ENCODE measurements at regions not wholly inside any gene's neighbourhood (a gene's known extent, or its start where the extent isn't known, plus 50 kb on each side); places are given as distances from the start of the nearest gene placed in this dataset.

DNA sequence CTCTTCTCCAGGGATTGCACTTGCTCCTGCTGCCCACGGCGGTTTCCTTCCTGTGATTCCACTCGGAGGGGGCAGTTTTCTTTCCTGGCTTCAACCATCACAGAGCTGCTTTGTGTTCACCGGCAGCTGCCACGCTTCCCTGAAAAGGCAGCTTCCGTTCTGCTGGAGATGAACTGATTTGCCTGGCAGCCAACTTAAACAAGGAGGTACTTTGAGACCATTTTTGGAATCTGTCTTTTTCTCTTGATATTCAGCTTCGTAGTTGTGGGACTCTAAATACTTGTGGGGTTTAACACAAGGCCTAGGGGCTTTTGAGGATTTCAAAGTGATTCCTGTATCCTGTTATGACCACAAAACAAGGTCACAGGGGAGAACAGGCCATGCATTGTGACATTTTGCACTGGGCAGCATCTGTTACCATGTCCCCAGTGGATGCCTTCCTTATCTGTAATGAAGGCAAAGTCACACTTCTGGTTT lies 192.0 kb downstream of the MTRR start:
- no peak overlapping the region for H3K27ac ChIP-seq (ENCODE audit: low read depth in 1 of 2, low read length in 1 of 2)
- no peak overlapping the region for H3K4me3 ChIP-seq
- peaks cover 0 to 3% (median 3%) of the 10 kb centered on the region in 3 donors for H3K27me3 ChIP-seq (ENCODE audit: control insufficient read depth in 3 of 3, insufficient read depth in 3 of 3, low read length in 2 of 3)
- H3K4me1 ChIP-seq (ENCODE audit: control insufficient read depth in 5 of 5, insufficient read depth in 5 of 5, low read length in 5 of 5), result peaks cover 0 to 8% (median 2%) of the 10 kb centered on the region in 5 donors
- WGBS, 2 donors, result 21 to 29% methylated on average over 7 of the region's 7 CpGs
- ATAC-seq (ENCODE audit: insufficient read depth, low FRiP score) (no peak), DNase-seq (peak in 1 of 3 donors; percentile 7)
- no peaks in the 10 kb centered on the region for H3K36me3 ChIP-seq (ENCODE audit: control insufficient read depth in 4 of 4, insufficient read depth in 4 of 4, low read length in 4 of 4)
- no peaks in the 10 kb centered on the region for H3K9me3 ChIP-seq (ENCODE audit: control insufficient read depth in 4 of 4, insufficient read depth in 3 of 4, low read length in 3 of 4)
- no peak overlapping the region for H3K9ac ChIP-seq (ENCODE audit: insufficient read depth in 1 of 2, low read length in 2 of 2)
- TF ChIP-seq, protein P1, sequence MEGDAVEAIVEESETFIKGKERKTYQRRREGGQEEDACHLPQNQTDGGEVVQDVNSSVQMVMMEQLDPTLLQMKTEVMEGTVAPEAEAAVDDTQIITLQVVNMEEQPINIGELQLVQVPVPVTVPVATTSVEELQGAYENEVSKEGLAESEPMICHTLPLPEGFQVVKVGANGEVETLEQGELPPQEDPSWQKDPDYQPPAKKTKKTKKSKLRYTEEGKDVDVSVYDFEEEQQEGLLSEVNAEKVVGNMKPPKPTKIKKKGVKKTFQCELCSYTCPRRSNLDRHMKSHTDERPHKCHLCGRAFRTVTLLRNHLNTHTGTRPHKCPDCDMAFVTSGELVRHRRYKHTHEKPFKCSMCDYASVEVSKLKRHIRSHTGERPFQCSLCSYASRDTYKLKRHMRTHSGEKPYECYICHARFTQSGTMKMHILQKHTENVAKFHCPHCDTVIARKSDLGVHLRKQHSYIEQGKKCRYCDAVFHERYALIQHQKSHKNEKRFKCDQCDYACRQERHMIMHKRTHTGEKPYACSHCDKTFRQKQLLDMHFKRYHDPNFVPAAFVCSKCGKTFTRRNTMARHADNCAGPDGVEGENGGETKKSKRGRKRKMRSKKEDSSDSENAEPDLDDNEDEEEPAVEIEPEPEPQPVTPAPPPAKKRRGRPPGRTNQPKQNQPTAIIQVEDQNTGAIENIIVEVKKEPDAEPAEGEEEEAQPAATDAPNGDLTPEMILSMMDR (IDR thresholded peaks at IDR 0.05; ENCODE audit: control extremely low read depth, extremely low read depth), result no peak

DNA sequence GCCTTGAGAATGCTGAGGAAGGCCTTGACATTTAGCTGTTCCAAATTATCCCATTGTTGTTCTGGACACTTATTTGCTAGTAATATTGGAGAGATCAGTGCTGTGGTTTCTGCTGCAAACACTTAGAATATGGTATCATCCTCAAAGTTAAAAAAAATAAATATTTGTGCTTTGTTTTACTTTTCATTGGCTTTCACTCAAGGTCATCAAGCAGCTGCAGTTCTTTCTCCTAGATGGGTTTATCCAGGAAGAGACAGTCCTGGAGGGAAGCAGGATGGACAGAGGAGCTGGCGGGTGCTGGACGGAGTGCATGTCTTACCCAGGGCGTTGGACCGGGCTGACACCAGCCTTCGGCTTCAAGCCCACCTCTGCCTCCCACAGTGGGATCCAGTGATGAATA lies 193.6 kb downstream of the MTRR start:
- ATAC-seq (ENCODE audit: insufficient read depth, low FRiP score), result no peak
- H3K9ac ChIP-seq (ENCODE audit: insufficient read depth in 1 of 2, low read length in 2 of 2), result no peak overlapping the region
- no peak overlapping the region for H3K4me3 ChIP-seq
- 86 to 92% methylated on average over 5 of the region's 5 CpGs for WGBS, 2 donors
- TF ChIP-seq, protein P1 (IDR thresholded peaks at IDR 0.05; ENCODE audit: control extremely low read depth, extremely low read depth), result no peak
- no peaks in the 10 kb centered on the region for H3K9me3 ChIP-seq (ENCODE audit: control insufficient read depth in 4 of 4, insufficient read depth in 3 of 4, low read length in 3 of 4)
- H3K27ac ChIP-seq (ENCODE audit: low read depth in 1 of 2, low read length in 1 of 2), result no peak overlapping the region
- DNase-seq, result no peak
- peaks cover 0 to 3% (median 3%) of the 10 kb centered on the region in 3 donors for H3K27me3 ChIP-seq (ENCODE audit: control insufficient read depth in 3 of 3, insufficient read depth in 3 of 3, low read length in 2 of 3)
- no peaks in the 10 kb centered on the region for H3K36me3 ChIP-seq (ENCODE audit: control insufficient read depth in 4 of 4, insufficient read depth in 4 of 4, low read length in 4 of 4)
- H3K4me1 ChIP-seq (ENCODE audit: control insufficient read depth in 5 of 5, insufficient read depth in 5 of 5, low read length in 5 of 5), result peaks cover 0 to 7% (median 2%) of the 10 kb centered on the region in 5 donors

DNA sequence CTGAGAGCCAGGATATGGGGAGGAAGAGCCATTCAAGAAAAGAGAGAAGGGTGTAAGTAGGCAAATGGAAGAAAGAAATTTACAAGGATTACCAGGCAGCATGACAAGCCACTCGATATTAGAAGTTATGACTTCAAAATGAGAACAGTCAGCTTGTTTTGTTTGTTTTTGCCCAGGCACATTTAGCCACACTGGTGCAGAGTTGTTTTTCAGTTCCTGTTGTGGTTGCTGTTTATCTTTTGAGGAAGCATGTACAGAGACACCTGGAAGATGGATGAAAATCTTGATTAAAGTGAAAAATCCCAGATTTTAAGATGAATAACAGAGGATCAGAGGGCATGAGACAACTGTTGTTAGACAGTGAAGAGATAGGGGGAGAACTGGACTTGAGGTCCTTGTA lies 199.1 kb downstream of the MTRR start:
- Histone ChIP-seq H3K4me3 (no peak overlapping the region), H3K9ac (ENCODE audit: insufficient read depth in 1 of 2, low read length in 2 of 2) (no peak overlapping the region), H3K36me3 (ENCODE audit: control insufficient read depth in 4 of 4, insufficient read depth in 4 of 4, low read length in 4 of 4) (no peaks in the 10 kb centered on the region), H3K9me3 (ENCODE audit: control insufficient read depth in 4 of 4, insufficient read depth in 3 of 4, low read length in 3 of 4) (no peaks in the 10 kb centered on the region), H3K27me3 (ENCODE audit: control insufficient read depth in 3 of 3, insufficient read depth in 3 of 3, low read length in 2 of 3) (no peaks in the 10 kb centered on the region), H3K27ac (ENCODE audit: low read depth in 1 of 2, low read length in 1 of 2) (no peak overlapping the region), H3K4me1 (ENCODE audit: control insufficient read depth in 5 of 5, insufficient read depth in 5 of 5, low read length in 5 of 5) (no peaks in the 10 kb centered on the region)
- DNase-seq, result no peak
- TF ChIP-seq, protein P1 (IDR thresholded peaks at IDR 0.05; ENCODE audit: control extremely low read depth, extremely low read depth), result no peak
- no peak for ATAC-seq (ENCODE audit: insufficient read depth, low FRiP score)
- 44 to 50% methylated on average over 1 of the region's 1 CpG for WGBS, 2 donors

DNA sequence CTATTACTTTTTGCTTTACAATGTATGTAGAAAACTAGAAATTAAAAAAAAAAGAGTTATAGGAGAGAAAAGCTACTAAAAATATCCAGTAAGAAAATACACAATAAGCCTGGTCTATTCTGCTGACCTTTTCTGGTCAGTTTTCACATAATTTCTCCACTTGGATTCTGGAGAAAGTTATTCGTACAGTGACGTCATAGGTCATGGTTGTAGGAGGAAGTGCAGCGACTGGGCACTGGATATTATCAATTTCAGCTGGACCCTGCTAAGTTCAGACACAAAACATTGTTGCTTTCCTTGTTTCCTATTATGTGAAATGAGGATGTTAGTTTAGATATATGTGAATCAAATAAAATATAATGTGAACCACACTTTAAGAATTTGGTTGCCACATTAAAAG lies 201.2 kb downstream of the MTRR start:
- no peaks in the 10 kb centered on the region for H3K27me3 ChIP-seq (ENCODE audit: control insufficient read depth in 3 of 3, insufficient read depth in 3 of 3, low read length in 2 of 3)
- TF ChIP-seq, protein P1 (IDR thresholded peaks at IDR 0.05; ENCODE audit: control extremely low read depth, extremely low read depth), result no peak
- DNase-seq, result no peak
- no peaks in the 10 kb centered on the region for H3K9me3 ChIP-seq (ENCODE audit: control insufficient read depth in 4 of 4, insufficient read depth in 3 of 4, low read length in 3 of 4)
- no peak overlapping the region for H3K9ac ChIP-seq (ENCODE audit: insufficient read depth in 1 of 2, low read length in 2 of 2)
- no peaks in the 10 kb centered on the region for H3K4me1 ChIP-seq (ENCODE audit: control insufficient read depth in 5 of 5, insufficient read depth in 5 of 5, low read length in 5 of 5)
- no peak for ATAC-seq (ENCODE audit: insufficient read depth, low FRiP score)
- 50 to 63% methylated on average over 3 of the region's 3 CpGs for WGBS, 2 donors
- H3K36me3 ChIP-seq (ENCODE audit: control insufficient read depth in 4 of 4, insufficient read depth in 4 of 4, low read length in 4 of 4), result no peaks in the 10 kb centered on the region
- no peak overlapping the region for H3K4me3 ChIP-seq
- H3K27ac ChIP-seq (ENCODE audit: low read depth in 1 of 2, low read length in 1 of 2), result no peak overlapping the region

Data from lung (tissue), 11 donors.